NCI-H187 (cell line): ENCODE measurements at regions not wholly inside any gene's neighbourhood (a gene's known extent, or its start where the extent isn't known, plus 50 kb on each side); places are given as distances from the start of the nearest gene placed in this dataset.
"Not testable (repeated sequence)": the region's sequence is repeated elsewhere in the genome, so short reads cannot be mapped to it uniquely, and the experiment has no call there.

Experiments used
- DNase-seq, 2 experiments: peaks; one replicate each; lab custom pipeline; 2025; lab: John Stamatoyannopoulos, UW

GRCh38 chrX:106363214-106363613 lies 195.1 kb downstream of the PWWP3B start:
- no peak for DNase-seq

- DNase-seq = no peak
These were observed 210.5 kb downstream of the PWWP3B start for GRCh38 chrX:106378616-106379015.

- no peak for DNase-seq
These were observed 220.4 kb upstream of the RADX start for GRCh38 chrX:106391284-106391911.

GRCh38 chrX:106392346-106392745 lies 219.4 kb upstream of the RADX start:
- no peak for DNase-seq

- DNase-seq = no peak
These were observed 213.8 kb upstream of the RADX start for GRCh38 chrX:106397788-106398538.

GRCh38 chrX:106401965-106402559 lies 209.7 kb upstream of the RADX start:
- DNase-seq = no peak

GRCh38 chrX:106404512-106404911 lies 207.3 kb upstream of the RADX start:
- DNase-seq = no peak

GRCh38 chrX:106415276-106415895 lies 196.4 kb upstream of the RADX start:
- DNase-seq = no peak

GRCh38 chrX:106436691-106437090 lies 175.1 kb upstream of the RADX start:
- DNase-seq = no peak

GRCh38 chrX:106437407-106437806 lies 174.4 kb upstream of the RADX start:
- no peak for DNase-seq

- no peak for DNase-seq
These were observed 161.4 kb upstream of the RADX start for GRCh38 chrX:106450405-106450804.

GRCh38 chrX:106451933-106452332 lies 159.8 kb upstream of the RADX start:
- no peak for DNase-seq

GRCh38 chrX:106454991-106455390 lies 156.8 kb upstream of the RADX start:
- no peak for DNase-seq

- DNase-seq = no peak
These were observed 154.0 kb upstream of the RADX start for GRCh38 chrX:106457802-106458201.

GRCh38 chrX:106467422-106467821 lies 144.4 kb upstream of the RADX start:
- no peak for DNase-seq

- DNase-seq = no peak
These were observed 143.8 kb upstream of the RADX start for GRCh38 chrX:106467943-106468342.

GRCh38 chrX:106468433-106468832 lies 143.3 kb upstream of the RADX start:
- no peak for DNase-seq

- no peak for DNase-seq
These were observed 131.9 kb upstream of the RADX start for GRCh38 chrX:106479920-106480319.

GRCh38 chrX:106481341-106481740 lies 130.4 kb upstream of the RADX start:
- DNase-seq = peak in 1 of 2 experiments; percentile 4

- no peak for DNase-seq
These were observed 127.5 kb upstream of the RADX start for GRCh38 chrX:106484233-106484632.

- DNase-seq = not testable (repeated sequence)
These were observed 118.5 kb upstream of the RADX start for GRCh38 chrX:106493210-106493816.

- DNase-seq = no peak
These were observed 112.3 kb upstream of the RADX start for GRCh38 chrX:106499473-106499872.
